Iris pigment epithelial cell (primary cell): ENCODE measurements at regions not wholly inside any gene's neighbourhood (a gene's known extent, or its start where the extent isn't known, plus 50 kb on each side); places are given as distances from the start of the nearest gene placed in this dataset.
A peak's percentile ranks its signal among the peaks of the same experiment; 100 is the strongest.

Experiments used
- DNase-seq: peaks from one replicate; pipeline ENCODE4 v3.0.0-alpha.2; 2011; ENCODE audit warnings: low read depth

DNA sequence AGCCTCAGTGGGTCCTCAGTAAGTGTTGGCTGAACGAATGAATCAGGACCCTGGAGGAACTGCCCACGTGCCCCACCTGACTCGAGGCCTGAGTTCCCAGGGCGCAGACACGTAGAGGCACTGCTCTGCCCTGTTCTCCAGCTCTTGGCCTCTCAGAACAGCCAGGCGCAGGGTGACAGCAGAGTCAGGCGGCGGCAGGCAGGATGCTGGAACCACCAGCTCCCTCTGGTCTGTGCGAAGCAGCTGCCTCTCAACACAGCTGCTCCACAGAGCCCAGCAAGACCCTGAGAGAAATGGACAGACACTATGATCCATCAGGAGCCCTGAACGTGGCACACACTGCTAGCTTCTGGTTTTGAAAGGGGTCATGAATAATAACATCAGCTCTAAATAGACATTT, 53.1 kb upstream of the BCO1 start:
- no peak for DNase-seq

DNA sequence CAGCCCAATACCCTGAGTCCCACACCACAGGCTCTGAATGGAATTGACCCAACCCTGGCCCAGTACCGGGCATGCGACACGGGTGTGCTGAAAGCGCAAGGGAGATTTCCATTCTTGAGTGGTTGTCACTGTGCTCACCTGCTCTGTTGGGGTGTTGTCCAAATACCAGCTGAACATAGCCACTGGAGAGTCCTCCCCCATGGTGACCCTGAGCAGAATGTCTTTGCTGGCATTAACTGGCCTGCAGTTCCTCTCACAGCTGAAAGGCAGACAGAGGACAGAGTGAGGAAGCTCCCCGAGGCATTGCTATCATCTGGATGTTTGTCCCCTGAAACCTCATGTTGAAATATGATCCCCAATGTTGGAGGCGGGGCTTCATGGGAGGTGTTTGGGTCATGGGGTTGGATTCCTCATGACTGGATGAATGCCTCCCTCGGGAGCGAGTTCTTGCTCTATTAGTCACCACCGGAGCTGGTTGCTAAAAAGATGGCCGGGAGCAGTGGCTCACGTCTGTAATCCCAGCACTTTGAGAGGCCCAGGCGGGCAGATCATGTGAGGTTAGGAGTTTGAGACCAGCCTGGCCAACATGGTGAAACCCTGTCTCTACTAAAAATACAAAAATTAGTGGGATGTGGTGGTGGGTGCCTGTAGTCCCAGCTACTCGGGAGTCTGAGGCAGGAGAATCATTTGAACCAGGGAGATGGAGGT, 57.3 kb upstream of the BCO1 start:
- DNase-seq: peak; percentile 97

DNA sequence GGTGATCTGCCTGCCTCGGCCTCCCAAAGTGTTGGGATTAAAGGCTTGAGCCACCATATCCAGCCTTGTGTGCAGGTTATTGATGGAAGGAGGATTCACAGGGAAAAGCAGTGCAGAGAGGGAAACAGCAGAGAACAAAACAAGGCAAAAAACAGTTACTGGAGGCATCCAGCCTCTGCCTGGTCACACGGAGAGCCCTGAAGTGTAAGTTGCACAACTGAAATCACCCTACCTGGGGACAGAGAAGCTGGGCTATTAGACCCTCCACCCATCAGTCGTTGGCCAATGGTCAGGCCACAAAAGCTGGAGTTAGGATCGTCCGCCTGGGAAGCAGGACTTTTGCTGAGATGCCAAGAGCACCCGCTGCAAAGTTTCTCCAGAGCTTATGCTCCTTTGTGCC, 57.9 kb upstream of the BCO1 start:
- DNase-seq: no peak

DNA sequence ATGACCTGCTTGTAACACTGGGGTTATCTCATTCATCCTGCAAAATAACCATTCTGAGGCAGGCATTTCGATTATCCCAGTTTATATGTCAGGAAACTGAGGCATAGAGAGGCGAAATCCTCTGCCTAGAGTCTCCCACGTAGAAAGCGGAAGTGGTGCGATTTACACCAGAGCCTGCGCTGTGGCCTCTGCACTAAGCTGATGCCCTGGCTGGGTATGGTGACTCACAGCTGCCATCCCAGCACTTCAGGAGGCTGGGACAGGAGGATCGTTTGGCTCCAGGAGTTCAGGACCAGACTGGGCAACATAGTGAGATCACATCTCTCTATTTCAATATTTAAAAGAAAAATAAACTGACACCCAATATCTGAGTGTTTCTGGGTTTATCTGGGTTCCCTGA, 59.3 kb upstream of the BCO1 start:
- DNase-seq: no peak

DNA sequence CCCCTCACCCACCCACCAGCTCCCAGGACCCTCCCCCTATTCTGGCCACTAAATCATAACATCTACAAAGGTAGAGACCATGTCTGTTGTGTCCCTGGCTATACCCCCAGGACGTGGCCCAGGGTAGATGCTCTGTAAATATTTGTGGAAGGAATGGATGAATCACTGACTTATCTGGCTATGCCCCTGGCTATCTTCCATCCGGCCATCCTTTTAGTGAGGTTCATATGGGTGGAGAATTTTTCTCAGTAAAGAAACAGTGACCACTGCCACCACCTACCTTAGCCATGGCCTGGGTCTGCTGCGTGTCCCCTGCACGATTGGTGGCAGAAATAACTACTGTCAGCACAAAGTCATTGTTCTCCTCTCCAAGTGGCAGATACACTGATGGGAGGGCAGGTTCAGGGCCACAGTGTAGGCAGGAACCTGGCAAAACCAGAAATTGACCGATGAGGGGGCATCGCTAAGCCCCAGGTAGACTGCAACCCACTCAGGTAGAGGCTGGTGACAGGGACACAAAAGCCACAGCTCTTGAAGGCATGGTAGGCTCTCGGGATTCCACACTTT, 63.1 kb upstream of the BCO1 start:
- peak; percentile 81 for DNase-seq

DNA sequence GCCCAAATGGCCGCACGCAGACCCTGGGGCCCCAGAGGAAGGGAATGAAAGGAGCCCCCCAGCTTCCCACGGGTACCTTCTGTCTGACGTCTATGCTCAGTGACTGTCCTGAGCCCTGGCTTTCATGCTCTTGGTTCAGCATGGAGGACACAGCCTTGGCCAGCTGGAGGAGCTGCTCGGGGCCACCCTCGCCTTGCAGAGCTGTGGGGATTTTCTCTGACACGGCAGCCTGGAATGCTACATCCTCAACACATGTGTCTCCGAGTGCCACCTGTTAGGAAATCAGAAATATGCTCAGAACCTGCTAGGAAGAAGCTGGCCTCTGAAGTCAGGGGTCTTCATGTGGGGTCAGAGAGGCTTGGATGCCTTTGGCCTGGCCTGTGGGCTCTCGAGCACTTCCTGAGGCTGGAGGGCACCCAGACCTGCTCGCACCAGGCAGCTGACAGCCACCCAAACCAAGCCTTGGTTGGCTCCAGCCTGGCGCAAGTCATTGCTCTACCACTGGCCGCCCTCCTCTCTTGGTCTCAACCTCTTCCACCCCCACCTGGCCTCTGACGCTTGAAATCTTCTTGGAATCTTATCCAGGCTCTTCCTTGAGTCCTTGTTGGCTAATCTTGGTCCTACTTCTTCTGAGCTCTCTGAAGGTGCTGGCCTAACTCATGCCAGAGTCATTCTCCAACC, 63.7 kb upstream of the BCO1 start:
- DNase-seq: peak; percentile 56

DNA sequence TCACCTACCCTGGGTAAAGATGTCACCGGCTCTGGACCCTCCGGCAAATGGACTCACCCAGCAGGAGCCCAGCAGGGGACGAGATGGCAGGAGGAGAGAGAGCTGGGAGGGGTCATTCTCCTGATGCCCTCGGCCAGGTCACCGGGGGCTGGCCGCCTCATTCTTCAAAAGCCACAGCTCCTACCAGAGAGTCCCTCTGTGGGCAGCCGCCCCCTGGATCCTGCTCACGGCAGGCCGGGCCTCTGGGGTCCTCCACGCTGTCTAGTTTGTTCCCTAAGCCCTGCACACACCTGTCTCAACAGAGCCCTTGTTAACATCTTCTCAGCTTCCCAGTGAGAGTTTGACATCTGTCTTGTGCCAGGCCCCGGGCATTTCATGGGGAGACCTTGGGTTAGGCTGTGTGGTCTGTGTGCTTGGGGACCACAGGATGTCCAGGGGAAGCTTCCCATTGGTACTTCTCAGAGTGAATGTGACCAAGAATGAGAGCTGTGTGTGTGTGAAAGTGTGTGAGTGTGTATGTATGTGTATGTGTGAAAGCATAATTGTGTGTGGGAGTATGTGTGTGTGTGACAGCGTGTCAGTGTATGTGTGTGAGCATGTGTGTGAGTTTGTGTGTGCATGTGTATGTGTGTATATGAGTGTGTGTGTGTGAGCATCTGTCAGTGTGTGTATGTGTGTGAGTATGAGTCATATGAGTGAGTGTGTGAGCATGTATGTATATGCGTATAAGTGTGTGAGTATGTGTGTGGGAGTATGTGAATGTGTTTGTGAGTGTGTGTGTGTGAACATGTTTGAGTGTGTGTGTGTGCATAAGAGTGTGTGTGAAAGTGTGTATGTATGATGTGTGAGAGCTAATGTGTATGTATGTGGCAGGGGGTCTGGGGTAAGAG, 65.5 kb upstream of the BCO1 start:
- DNase-seq: no peak

DNA sequence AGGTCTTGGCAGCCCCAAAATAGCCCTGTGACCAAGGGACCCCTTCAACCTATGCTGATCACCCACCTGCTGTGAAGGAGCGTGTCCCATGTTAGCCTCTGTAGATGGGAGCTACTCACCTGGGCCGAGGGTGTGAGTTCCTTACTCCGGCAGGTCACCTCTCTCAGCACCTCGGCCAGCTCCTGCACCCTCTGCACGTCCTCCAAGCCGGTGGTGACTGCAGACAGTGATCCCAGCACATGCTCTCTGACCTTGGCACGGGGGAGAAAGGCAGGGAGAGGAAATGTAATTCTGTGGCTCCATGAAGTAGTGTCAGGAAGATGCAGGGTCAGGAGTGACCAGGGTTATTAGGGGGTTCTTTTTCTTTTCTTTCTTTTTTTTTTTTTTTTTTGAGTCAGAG, 67.7 kb upstream of the BCO1 start:
- DNase-seq: no peak

DNA sequence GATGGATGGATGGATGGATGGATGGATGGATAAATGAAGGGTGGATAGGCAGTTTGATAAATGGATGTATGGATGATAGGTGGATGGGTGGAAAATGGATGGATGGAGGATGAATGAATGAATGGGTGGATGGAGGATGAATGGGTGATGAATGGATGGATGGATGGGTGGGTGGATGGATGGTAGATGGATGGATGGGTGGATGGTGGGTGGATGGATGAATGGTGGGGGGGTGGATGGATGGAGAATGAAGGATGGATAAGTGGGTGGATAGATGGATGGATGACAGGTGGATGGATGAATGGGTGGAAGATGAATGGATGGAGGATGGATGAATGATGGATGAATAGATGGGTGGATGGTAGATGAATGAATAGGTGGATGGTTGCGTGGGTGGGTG, 70.1 kb upstream of the BCO1 start:
- DNase-seq: no peak

DNA sequence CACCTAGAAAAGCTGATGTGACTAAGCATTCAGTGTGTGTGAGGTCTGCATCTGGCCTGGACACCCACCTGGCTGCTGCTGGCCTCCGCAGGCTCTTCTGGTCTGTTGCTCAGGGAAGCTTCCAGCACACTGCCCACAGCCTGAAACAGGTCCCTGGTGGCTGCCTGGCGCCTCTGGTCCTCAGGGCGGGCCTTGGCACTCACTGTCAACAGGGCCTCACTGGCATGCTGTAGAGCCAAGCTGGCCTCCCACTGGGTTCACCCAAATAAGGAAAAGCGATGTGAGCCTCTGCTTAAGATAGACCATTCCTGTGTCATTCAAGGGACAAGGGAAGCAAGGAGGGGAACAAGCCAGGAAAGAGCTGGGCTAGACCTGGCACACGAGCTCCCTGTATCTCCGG, 70.6 kb upstream of the BCO1 start:
- DNase-seq: no peak

DNA sequence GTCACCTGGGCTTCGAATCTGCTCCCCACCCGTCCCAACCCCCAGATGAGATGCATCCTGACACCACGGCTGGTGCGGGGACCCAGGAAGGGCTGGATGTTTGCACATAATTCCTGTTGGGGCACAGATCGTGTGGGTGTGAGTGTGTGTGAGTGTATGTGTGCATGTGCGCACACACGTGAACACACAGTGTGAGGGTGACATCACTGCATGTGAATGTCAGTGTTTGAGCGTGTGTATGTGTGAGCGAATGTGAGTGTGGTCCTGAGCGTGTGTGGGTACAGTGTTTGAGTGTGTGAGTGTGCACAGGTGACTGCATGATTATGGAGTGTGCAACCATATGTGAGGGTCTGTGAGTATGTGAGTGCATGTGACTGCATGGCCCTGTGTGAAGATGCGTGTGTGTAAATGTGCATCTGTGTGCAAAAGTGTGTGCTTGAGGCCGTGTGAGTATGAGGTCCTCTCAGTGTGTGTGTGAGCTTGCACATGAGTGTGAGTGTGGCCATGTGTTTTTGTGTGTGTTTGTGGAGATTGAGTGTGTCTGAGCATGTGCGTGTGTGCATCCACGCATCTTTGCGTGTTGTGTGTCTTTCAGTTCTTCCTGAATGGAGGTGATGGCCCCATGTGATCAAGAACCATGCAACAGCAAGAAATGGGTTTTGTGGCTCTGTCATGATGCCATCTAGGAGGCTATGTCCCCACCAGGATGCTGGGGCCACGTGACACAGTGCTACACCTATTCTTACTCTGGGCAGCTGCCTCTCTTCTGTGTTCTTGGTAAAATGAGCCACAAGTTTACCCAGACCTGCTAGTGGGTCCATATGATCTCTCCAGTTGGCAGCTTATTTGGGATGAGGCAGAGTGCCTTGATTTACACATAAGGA, 70.5 kb upstream of the GCSH start:
- DNase-seq: no peak

DNA sequence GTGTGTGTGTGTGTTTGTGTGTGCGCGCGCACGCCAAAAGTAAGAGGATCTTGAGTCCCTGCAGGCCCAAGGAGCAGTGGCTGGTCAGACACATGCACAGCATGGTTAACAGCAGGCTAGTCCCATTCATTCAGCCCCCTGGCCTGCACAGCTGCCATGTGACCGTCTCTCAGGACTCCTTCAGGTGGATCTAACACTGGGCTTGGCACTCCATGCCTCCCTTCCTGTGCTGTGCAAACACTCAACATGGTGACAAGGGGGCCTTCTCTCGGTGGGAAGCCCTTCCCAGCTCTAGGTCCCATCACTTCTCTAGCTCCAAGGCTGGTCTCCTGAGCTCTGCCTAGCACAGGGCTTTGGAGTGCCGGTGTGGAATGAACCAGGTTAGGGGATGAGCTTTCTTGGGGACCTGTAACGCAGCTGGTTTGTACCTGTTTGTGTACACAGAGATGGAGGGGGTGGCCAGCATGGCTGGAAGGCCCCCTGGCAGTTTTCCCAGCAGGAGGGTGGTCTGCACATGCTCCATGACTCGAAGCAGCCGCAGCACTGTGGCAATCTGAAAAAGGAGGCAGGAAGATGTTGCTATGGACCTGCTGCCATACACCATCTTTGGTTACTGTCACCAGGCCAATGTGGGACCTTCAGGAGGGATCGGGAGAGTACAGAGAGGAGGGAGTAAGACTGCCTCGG, 69.4 kb upstream of the GCSH start:
- DNase-seq: no peak

DNA sequence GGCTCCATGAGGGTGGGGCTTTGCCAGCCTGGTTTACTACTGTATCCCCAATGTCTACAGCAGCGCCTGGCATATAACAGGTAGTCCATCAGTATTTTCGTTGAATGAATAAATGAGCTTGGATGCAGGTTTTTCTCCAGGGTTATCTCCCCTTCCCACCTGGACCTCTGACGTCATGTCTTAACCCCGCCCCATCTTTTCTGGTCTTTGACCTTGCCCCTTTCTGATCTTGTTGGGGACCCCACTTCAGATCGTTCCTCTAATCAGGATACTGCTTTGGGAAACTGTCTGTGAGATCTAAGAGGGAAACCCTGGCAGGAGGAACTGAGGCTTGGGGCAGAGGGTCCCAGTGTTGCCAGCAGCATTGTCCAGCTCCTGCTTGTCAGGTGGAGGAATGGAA, 68.8 kb upstream of the GCSH start:
- DNase-seq: no peak

DNA sequence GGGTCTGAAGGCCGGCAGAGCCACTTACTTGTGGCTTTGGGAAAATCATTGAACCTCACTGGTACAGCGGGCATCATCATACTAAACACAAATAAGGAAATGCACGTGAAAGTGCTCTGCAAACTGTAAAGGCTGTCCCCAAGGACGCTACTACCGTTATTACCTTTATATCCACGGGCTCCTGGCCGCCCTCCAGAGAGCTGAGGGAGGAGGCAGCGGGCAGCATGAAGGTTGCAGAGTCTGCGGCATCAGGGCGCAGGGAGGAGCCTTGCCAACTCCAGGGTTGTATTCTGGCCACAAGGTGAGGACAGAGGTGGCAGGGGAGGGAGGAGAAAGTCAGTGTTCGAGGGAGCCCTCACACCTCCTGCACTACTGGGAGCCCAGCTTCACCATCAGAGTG, 68.3 kb upstream of the GCSH start:
- DNase-seq: no peak

DNA sequence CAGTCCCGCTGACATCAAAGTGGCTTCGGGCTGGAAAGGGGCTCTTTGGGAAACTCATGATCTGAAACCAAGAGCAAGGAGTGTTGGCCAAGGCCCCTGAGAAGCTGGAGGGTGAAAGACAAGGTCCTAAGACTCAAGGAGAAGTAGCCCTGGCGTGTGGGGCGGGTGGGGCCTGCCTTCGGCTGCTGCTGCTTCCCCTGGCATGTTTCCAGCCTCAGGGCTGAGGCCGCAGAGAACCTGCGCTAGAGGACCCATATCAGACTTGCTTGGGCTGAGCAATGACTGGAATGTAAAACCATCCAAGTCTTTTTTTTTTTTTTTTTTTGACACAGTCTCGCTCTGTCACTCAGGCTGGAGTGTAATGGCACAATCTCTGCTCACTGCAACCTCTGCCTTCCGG, 67.5 kb upstream of the GCSH start:
- DNase-seq: no peak

DNA sequence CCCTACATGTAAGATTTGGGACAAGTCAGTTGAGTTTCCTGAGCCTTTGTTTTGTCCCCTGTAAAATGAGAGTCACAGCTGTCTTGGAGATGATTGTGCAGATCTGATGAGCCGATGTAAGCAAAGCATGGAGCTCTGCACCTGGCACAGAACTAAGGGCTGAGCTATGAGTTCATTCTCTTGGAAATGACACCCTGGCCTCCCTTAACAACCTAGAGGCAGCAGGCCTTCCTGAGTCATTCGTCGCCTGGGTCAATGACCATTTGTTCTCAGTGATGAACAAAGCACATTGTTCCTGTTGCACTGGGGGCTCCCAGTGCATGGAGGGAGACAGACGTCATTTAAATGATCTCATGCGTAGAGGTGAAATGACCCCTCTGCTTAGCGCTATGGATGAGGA, 62.8 kb upstream of the GCSH start:
- DNase-seq: no peak

DNA sequence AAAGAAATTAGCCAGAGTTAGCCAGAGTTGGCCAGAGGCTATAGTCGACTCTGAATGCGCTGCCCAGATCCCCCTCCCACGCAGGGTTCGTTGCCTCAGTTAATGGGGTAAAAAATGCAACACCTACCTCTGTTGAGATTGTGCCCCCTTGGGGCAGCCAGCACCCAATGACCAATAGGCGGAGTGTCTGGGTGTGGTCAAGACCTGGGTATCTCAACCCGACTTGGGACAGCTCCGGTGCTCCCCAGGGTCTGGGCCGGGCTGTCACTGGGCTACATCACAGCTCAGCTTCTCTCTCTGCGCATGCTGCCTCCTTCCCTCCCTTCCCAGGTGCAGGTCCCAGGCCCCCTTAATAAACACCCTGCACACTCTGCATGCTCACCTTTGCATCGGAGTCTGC, 59.6 kb upstream of the GCSH start:
- no peak for DNase-seq

DNA sequence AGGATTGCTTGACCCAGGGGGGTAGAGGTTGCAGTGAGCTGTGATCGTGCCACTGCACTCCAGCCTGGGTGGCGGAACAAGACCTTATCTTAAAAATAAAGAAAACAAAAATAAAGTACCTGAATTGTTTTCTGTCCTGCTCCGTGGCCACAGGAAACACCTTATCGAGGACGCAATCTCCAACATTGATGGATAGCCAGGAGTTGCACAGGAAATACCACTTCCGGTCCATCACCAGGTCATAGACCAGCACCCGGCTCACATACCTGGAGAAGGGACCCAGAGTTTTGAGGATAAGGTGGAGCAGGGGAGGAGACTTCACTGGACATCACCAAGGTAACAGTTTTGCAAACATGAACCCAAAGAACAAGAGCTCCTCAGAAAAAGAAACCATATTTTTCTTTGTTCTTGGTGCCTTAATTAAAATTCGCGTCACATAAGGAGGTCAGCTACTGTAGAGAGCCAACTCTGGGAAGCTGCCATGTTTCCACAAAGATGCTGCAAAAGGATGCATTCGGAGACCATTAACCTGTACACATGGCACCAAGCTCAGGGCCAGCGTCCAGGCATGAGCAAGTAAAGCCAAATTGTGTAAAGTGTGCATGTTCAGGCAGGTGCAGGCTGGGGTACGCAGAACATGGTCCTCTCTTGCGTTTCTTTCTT, 55.6 kb upstream of the GCSH start:
- DNase-seq: no peak

DNA sequence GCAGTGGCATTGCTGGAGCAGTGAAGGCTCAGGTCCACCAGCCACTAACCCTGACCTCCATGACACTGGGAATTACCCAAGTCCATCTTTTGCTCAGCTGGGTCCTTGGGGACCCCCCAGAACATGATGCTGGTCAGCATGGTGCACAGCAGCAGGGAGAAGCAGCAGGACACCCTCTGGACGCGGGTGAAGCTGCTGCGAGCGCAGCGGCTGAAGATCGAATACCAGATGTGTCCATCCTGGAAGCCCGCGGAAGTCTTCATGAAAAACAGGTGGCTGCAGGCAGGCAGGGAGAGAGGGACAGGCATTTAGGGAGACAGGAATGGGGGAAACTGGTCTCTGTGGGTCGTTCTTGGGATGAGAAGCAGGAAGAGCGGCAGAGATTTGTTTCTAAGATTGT, 53.4 kb upstream of the GCSH start:
- DNase-seq: no peak

DNA sequence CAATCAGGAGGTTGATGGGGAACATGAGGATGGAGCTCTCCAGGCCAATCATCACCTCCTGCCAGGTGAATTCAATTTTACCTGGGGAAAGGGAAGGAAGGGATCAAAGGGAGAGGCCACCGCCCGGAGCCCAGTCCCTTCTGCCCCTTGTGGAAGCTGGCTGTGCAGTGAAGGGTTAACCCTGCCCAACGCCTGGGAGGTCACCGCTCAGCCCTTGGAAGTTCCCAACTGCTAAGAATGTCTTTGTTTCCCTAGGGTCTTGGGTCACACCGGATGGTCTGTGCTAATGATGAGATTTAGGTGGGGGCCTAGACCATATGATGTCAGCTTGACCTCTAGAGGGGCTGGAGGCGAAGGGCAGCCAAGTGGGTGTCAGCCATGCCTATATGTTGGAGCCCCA, 52.1 kb upstream of the GCSH start:
- DNase-seq: no peak
